GM18861 (cell line): ENCODE measurements at regions not wholly inside any gene's neighbourhood (a gene's known extent, or its start where the extent isn't known, plus 50 kb on each side); places are given as distances from the start of the nearest gene placed in this dataset.
"Not testable (repeated sequence)": the region's sequence is repeated elsewhere in the genome, so short reads cannot be mapped to it uniquely, and the experiment has no call there.

Experiments used
- ATAC-seq: cut with Tn5 transposase; IDR thresholded peaks from one replicate; pipeline ENCODE4 v1.9.1; 2021; ENCODE audit not compliant: unreplicated experiment

GRCh38 chr5:98517560-98518366 lies 255.7 kb upstream of the RGMB start:
- ATAC-seq: no peak

- no peak for ATAC-seq
These were observed 254.7 kb upstream of the RGMB start for GRCh38 chr5:98518754-98519153.

- no peak for ATAC-seq
These were observed 253.9 kb upstream of the RGMB start for GRCh38 chr5:98519571-98519970.

GRCh38 chr5:98521821-98522220 lies 251.6 kb upstream of the RGMB start:
- no peak for ATAC-seq

GRCh38 chr5:98524773-98525172 lies 248.7 kb upstream of the RGMB start:
- no peak for ATAC-seq

GRCh38 chr5:98527846-98528245 lies 245.6 kb upstream of the RGMB start:
- no peak for ATAC-seq

- ATAC-seq: no peak
These were observed 244.1 kb upstream of the RGMB start for GRCh38 chr5:98529321-98529720.

- no peak for ATAC-seq
These were observed 243.2 kb upstream of the RGMB start for GRCh38 chr5:98530224-98530623.

- no peak for ATAC-seq
These were observed 237.6 kb upstream of the RGMB start for GRCh38 chr5:98535901-98536300.

GRCh38 chr5:98540056-98540455 lies 233.4 kb upstream of the RGMB start:
- ATAC-seq: no peak

- no peak for ATAC-seq
These were observed 231.8 kb upstream of the RGMB start for GRCh38 chr5:98541641-98542040.

- ATAC-seq: no peak
These were observed 230.0 kb upstream of the RGMB start for GRCh38 chr5:98543490-98543889.

- not testable (repeated sequence) for ATAC-seq
These were observed 226.5 kb upstream of the RGMB start for GRCh38 chr5:98546924-98547323.

GRCh38 chr5:98556712-98557111 lies 216.8 kb upstream of the RGMB start:
- ATAC-seq: no peak

GRCh38 chr5:98557916-98558315 lies 215.5 kb upstream of the RGMB start:
- ATAC-seq: no peak

- ATAC-seq: no peak
These were observed 209.4 kb upstream of the RGMB start for GRCh38 chr5:98563885-98564653.

- ATAC-seq: no peak
These were observed 208.6 kb upstream of the RGMB start for GRCh38 chr5:98564836-98565235.

- no peak for ATAC-seq
These were observed 205.1 kb upstream of the RGMB start for GRCh38 chr5:98568336-98568735.

- no peak for ATAC-seq
These were observed 204.2 kb upstream of the RGMB start for GRCh38 chr5:98569288-98569687.

GRCh38 chr5:98570010-98570409 lies 203.5 kb upstream of the RGMB start:
- ATAC-seq: no peak

GRCh38 chr5:98570661-98571191 lies 202.7 kb upstream of the RGMB start:
- no peak for ATAC-seq

GRCh38 chr5:98573834-98574320 lies 199.6 kb upstream of the RGMB start:
- ATAC-seq: no peak
